Fibroblast of mammary gland (primary cell): ENCODE measurements at regions not wholly inside any gene's neighbourhood (a gene's known extent, or its start where the extent isn't known, plus 50 kb on each side); places are given as distances from the start of the nearest gene placed in this dataset.

Experiments used
- DNase-seq: peaks from one replicate; pipeline ENCODE4 v3.0.0-alpha.2; 2010; ENCODE audit warnings: low read depth
- H3K4me3 ChIP-seq: 2 replicates; pipeline ENCODE4 v1.5.1; 2011; ENCODE audit warnings: low read depth, mild to moderate bottlenecking, low read length, moderate library complexity; ENCODE audit not compliant: control insufficient read depth
- TF ChIP-seq, protein P1 (sequence below): conservative IDR thresholded peaks from 2 replicates; pipeline ENCODE4 v1.5.1; 2011; ENCODE audit warnings: low read depth, low read length, inconsistent platforms; ENCODE audit not compliant: control insufficient read depth, insufficient read depth

- TF ChIP-seq, protein P1, sequence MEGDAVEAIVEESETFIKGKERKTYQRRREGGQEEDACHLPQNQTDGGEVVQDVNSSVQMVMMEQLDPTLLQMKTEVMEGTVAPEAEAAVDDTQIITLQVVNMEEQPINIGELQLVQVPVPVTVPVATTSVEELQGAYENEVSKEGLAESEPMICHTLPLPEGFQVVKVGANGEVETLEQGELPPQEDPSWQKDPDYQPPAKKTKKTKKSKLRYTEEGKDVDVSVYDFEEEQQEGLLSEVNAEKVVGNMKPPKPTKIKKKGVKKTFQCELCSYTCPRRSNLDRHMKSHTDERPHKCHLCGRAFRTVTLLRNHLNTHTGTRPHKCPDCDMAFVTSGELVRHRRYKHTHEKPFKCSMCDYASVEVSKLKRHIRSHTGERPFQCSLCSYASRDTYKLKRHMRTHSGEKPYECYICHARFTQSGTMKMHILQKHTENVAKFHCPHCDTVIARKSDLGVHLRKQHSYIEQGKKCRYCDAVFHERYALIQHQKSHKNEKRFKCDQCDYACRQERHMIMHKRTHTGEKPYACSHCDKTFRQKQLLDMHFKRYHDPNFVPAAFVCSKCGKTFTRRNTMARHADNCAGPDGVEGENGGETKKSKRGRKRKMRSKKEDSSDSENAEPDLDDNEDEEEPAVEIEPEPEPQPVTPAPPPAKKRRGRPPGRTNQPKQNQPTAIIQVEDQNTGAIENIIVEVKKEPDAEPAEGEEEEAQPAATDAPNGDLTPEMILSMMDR, result no peak
- no peak overlapping the region for H3K4me3 ChIP-seq
- no peak for DNase-seq
These were observed 128.2 kb upstream of the ALKAL2 start for GRCh38 chr2:415986-416610.

- H3K4me3 ChIP-seq, result no peak overlapping the region
- TF ChIP-seq, protein P1, result no peak
- DNase-seq, result no peak
These were observed 121.6 kb upstream of the ALKAL2 start for GRCh38 chr2:409523-409922.

DNA sequence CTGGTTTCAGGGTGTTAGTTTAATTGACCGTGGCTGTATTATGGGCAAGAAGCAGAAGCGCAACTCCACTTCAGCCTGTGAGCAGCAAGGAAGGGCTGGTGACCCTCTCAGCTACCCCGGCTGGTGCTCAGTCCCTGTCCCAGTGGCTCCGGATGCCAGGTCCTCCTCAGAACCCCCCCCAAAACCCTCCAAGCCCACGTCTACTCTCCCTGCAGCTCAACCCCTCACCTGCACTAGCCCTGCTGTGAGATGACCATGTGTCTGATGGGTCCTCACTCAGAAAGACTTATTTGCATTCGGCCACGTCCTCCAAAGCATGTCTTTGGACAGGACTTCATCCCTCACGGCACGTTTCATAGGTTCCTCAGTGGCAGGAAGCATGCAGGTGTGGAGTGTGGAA, 119.7 kb upstream of the ALKAL2 start:
- TF ChIP-seq, protein P1, result no peak
- H3K4me3 ChIP-seq, result no peak overlapping the region
- no peak for DNase-seq

- no peak overlapping the region for H3K4me3 ChIP-seq
- no peak for DNase-seq
- TF ChIP-seq, protein P1, result no peak
These were observed 119.0 kb upstream of the ALKAL2 start for GRCh38 chr2:406876-407275.

DNA sequence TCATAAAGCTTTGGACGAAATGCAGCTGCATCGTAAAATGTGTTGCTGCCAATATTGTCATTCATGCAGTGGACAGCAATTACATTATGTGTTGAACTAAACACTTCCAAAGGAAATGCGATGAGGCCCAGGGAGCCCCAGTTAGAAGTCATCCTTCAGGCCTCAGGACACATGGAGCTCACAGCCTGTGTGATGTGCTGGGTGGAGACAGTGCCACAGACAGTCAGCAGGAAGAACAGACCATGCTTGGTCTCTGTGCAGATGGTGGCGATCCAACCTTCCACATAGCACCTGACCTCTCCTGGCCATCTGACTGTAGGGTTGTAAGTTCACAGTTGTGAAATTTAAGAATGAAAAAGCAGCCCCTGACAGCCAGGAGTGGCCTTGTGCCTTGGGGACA, 118.3 kb upstream of the ALKAL2 start:
- TF ChIP-seq, protein P1, result no peak
- no peak overlapping the region for H3K4me3 ChIP-seq
- no peak for DNase-seq

GRCh38 chr2:404581-404980, 116.7 kb upstream of the ALKAL2 start:
- TF ChIP-seq, protein P1, result no peak
- H3K4me3 ChIP-seq, result no peak overlapping the region
- DNase-seq, result no peak

GRCh38 chr2:403682-404081, 115.8 kb upstream of the ALKAL2 start:
- TF ChIP-seq, protein P1, result no peak
- H3K4me3 ChIP-seq, result no peak overlapping the region
- no peak for DNase-seq
